Fibroblast of the aortic adventitia (primary cell): ENCODE measurements at regions not wholly inside any gene's neighbourhood (a gene's known extent, or its start where the extent isn't known, plus 50 kb on each side); places are given as distances from the start of the nearest gene placed in this dataset.
A peak's percentile ranks its signal among the peaks of the same experiment; 100 is the strongest.
"Not testable (repeated sequence)": the region's sequence is repeated elsewhere in the genome, so short reads cannot be mapped to it uniquely, and the experiment has no call there.

Experiments
- DNase-seq: peaks from one replicate; pipeline ENCODE4 v3.0.0-alpha.2; 2010; ENCODE audit warnings: low read depth
- H3K4me3 ChIP-seq: 2 replicates; pipeline ENCODE4 v1.5.1; 2011; ENCODE audit warnings: low read depth, mild to moderate bottlenecking, control low read depth, low read length, moderate library complexity
- TF ChIP-seq, protein P1 (sequence below): IDR thresholded peaks from 2 replicates; pipeline ENCODE4 v1.5.1; 2011; ENCODE audit warnings: mild to moderate bottlenecking, low read length, control low read depth, inconsistent platforms; ENCODE audit not compliant: insufficient read depth

DNA sequence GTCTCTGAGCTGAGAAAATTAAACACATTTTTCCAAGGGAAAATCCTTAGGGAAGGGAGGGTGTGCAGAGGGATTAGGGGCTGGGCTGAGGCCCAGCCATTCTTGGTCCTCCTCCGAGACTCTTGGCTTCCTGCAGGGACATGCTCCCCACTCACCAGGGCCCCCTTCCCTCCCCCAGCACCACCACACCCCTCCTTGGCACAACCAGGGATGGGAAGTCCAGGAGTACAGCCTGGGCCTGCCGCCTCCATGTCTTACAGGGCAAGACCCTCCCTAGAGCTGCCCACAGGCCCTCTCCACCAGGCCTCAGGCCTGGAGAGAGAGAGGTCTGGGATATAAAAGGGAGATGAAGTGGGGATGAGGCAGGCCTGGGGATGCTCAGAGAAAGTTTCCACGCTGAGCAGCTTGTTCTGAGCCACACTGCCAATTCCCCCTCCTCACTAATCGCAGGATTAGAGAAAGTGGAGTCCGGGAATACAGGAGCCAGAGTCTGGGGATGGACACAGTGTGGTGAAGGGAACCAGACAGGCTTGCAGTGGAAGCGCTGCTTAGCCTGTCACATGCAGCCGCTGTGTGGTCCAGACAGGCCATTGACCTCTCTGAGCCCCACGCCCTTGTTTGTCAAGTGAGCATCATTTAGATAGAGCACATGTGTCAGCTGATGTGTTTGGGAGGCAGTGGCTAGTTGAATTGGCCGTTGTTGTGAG lies 105.5 kb downstream of the MRPL14 start:
- DNase-seq, result no peak
- no peak overlapping the region for H3K4me3 ChIP-seq
- TF ChIP-seq, protein P1, sequence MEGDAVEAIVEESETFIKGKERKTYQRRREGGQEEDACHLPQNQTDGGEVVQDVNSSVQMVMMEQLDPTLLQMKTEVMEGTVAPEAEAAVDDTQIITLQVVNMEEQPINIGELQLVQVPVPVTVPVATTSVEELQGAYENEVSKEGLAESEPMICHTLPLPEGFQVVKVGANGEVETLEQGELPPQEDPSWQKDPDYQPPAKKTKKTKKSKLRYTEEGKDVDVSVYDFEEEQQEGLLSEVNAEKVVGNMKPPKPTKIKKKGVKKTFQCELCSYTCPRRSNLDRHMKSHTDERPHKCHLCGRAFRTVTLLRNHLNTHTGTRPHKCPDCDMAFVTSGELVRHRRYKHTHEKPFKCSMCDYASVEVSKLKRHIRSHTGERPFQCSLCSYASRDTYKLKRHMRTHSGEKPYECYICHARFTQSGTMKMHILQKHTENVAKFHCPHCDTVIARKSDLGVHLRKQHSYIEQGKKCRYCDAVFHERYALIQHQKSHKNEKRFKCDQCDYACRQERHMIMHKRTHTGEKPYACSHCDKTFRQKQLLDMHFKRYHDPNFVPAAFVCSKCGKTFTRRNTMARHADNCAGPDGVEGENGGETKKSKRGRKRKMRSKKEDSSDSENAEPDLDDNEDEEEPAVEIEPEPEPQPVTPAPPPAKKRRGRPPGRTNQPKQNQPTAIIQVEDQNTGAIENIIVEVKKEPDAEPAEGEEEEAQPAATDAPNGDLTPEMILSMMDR, result no peak

DNA sequence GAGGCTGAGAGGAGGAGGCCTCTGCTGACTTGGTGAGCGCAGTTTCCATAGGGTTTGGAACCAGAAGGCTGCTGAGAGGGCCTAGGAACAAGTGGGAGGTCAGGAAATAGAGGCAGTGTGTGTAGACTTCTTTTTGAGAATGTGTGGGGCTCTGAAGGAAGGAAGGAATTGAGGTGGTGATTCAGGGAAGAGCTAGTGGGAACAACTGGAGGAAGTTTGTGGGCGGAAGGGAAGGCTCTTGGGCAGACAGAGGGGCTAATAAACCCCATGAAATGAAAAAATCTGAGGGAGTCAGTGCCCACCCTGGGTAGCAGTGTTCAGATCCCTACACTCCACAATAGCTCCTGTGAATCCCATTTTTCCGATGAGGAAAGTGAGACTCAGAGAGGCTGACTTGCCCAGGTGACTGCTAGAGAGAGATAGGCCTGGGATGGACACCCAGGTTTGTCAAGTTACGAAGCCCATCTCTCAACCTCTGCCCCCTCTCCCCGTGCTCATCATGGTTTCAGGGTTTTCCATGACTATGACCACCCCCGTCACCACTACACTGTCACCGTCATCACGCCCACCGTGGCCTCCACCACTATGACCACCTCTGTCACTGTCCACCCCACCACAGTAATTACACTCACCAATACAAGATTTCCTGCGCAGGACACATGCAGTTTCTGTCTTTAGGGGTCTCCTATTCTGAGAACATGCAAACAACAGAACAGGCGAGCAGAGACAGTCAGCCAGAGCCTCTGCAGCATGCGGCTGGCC lies 106.4 kb downstream of the MRPL14 start:
- no peak for DNase-seq
- TF ChIP-seq, protein P1, result no peak
- H3K4me3 ChIP-seq, result no peak overlapping the region

DNA sequence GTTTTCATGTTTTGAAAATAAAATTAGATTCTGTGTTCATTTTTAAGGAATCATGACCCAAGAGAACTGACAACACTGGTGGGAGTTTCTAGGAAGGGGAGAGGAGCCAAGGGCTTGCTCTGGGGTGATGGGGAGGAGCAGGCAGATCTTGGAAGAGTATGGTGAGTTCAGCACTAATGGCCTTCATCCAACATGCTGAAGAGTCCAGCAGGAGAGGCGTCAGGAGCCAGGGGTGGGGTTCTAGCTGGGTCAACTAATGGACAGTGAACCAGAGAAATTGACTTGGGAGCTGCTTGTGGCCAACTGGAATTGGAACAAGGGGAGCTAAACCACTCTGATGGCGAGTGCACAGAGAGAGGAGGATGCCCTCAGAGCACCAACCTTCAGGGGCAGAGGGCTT lies 107.1 kb downstream of the MRPL14 start:
- DNase-seq, result peak; percentile 95
- TF ChIP-seq, protein P1, result no peak
- H3K4me3 ChIP-seq, result no peak overlapping the region

DNA sequence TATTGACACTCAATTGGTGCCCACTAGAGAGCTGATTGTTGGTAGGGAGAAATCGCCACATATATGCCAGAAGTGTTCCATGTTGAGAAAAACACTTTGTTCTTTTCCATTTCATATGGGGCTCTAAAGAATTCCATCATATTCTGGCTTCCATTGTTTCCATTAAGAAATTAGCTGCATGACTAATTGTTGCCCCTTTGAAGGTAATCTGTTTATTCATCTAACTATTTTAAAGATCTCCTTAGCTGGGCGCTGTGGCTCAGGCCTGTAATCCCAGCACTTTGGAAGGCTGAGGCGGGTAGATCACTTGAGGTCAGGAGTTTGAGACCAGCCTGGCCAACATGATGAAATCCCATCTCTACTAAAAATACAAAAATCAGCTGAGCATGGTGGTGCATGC lies 109.9 kb downstream of the MRPL14 start:
- not testable (repeated sequence) for DNase-seq, H3K4me3 ChIP-seq

DNA sequence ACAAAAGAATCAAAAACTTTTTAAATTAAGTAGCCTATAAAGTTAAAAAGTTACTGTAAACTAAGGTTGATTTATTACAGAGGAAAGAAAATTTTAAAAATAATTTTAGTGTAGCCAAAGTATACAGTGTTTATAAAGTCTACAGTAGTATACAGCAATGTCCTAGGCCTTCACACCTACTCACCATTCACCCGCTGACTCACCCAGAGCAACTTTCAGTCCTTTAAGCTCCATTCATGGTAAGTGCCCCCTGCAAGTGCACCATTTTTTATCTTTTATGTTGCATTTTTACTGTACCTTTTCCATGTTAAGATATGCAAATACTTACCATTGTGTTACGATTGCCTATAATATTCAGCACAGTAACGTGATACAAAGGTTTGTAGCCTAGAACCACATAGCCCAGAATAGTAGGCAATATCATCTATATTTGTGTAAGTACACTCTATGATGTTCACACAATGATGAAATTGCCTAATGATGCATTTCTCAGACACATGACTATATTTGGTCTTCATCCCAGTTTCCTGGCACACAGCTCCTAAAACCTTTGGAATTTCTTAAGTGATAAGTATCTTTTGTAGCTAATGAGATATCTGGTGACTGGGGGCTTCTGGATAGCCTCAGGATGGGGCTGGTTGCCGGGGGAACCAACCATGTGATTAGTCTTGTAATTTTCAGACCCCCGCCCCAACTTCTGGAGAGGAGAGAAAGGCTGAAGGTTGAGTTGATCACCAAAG lies 111.0 kb downstream of the MRPL14 start:
- TF ChIP-seq, protein P1, result no peak
- DNase-seq, result peak; percentile 91
- no peak overlapping the region for H3K4me3 ChIP-seq

DNA sequence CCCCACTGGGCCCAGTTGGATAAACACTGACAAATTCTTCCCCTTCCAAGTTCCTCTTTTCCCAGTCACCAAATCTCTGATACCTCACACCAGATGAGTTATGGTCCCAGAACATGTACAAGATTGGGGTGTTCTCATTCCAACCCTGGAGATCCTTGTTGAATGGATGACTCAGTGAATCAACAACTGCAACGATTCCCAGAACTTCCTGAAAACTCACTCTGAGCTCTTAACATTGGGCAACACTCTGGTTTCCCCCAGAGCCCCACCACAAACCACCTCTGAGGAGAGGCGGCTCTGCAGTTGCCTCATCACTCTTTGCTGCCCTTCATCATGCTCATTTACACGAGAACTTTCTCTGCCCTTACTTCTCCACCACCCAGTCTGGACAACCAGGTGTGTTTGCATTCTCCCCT lies 115.2 kb downstream of the MRPL14 start:
- TF ChIP-seq, protein P1, result no peak
- peak; percentile 99 for DNase-seq
- H3K4me3 ChIP-seq, result no peak overlapping the region

DNA sequence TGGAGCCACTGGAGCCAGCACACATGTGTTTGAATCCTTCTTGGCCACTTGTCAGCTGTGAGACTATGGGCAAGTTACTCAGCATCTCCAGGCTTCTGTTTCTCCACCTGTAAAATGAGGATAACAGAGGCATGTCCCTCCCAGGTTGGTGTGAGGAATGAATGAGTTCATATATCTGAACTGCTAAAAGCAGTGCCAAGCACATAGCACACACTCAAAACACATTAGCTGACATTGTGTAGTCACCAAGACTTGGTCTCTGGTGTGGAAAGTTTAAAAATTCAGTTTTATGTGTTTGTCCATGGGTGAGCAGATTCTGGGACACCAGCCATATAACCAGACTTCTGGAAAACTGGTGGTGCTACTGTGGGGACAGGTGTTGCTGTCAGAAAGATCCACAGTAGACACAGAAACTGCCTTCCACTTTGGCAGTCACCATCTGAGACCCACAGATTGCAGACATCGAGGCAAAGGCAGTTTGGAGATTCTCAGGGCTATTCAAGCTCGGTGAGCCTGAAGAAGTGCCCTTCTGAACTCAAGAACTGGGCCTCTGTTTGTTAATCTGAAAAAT lies 115.8 kb downstream of the MRPL14 start:
- peak; percentile 48 for DNase-seq
- TF ChIP-seq, protein P1, result no peak
- no peak overlapping the region for H3K4me3 ChIP-seq
